ENCODE measurements at regions not wholly inside any gene's neighbourhood (a gene's known extent, or its start where the extent isn't known, plus 50 kb on each side); places are given as distances from the start of the nearest gene placed in this dataset.

- DNase-seq (ENCODE audit: low spot score): no peak
These were observed 343.9 kb upstream of the THRB start for GRCh38 chr3:24838533-24838932.

GRCh38 chr3:24843955-24844354 lies 349.3 kb upstream of the THRB start:
- no peak for DNase-seq (ENCODE audit: low spot score)

- DNase-seq (ENCODE audit: low spot score): no peak
These were observed 351.0 kb upstream of the THRB start for GRCh38 chr3:24845524-24846155.

- DNase-seq (ENCODE audit: low spot score): no peak
These were observed 351.7 kb upstream of the THRB start for GRCh38 chr3:24846286-24846860.

GRCh38 chr3:24850245-24850644 lies 355.6 kb upstream of the THRB start:
- no peak for DNase-seq (ENCODE audit: low spot score)

- DNase-seq (ENCODE audit: low spot score): no peak
These were observed 359.2 kb upstream of the THRB start for GRCh38 chr3:24853685-24854490.

- no peak for DNase-seq (ENCODE audit: low spot score)
These were observed 360.1 kb upstream of the THRB start for GRCh38 chr3:24854748-24855147.

GRCh38 chr3:24857945-24858344 lies 363.3 kb upstream of the THRB start:
- no peak for DNase-seq (ENCODE audit: low spot score)

GRCh38 chr3:24863215-24863614 lies 368.6 kb upstream of the THRB start:
- no peak for DNase-seq (ENCODE audit: low spot score)

- DNase-seq (ENCODE audit: low spot score): no peak
These were observed 373.1 kb upstream of the THRB start for GRCh38 chr3:24867783-24868182.

- DNase-seq (ENCODE audit: low spot score): no peak
These were observed 386.6 kb upstream of the THRB start for GRCh38 chr3:24881239-24881638.

GRCh38 chr3:24886501-24886900 lies 391.9 kb upstream of the THRB start:
- no peak for DNase-seq (ENCODE audit: low spot score)

GRCh38 chr3:24890012-24890411 lies 395.4 kb upstream of the THRB start:
- DNase-seq (ENCODE audit: low spot score): no peak

GRCh38 chr3:24899373-24899772 lies 404.7 kb upstream of the THRB start:
- DNase-seq (ENCODE audit: low spot score): no peak

- no peak for DNase-seq (ENCODE audit: low spot score)
These were observed 405.4 kb upstream of the THRB start for GRCh38 chr3:24899901-24900603.

GRCh38 chr3:24905266-24905665 lies 410.6 kb upstream of the THRB start:
- DNase-seq (ENCODE audit: low spot score): no peak

GRCh38 chr3:24907106-24907505 lies 412.5 kb upstream of the THRB start:
- DNase-seq (ENCODE audit: low spot score): no peak

GRCh38 chr3:24911076-24911475 lies 416.4 kb upstream of the THRB start:
- no peak for DNase-seq (ENCODE audit: low spot score)

- DNase-seq (ENCODE audit: low spot score): no peak
These were observed 421.0 kb upstream of the THRB start for GRCh38 chr3:24915639-24916038.

GRCh38 chr3:24917908-24918307 lies 423.3 kb upstream of the THRB start:
- DNase-seq (ENCODE audit: low spot score): no peak

- no peak for DNase-seq (ENCODE audit: low spot score)
These were observed 428.9 kb upstream of the THRB start for GRCh38 chr3:24923570-24923969.

GRCh38 chr3:24929521-24929920 lies 434.9 kb upstream of the THRB start:
- no peak for DNase-seq (ENCODE audit: low spot score)

- no peak for DNase-seq (ENCODE audit: low spot score)
These were observed 438.8 kb upstream of the THRB start for GRCh38 chr3:24933401-24933800.

Data from hematopoietic multipotent progenitor cell treated with erythropoietin and hydrocortisone succinate and interleukin-3 and kit ligand, for 17 days (in vitro differentiated cells).